Fibroblast of skin of right biceps (primary cell): ENCODE measurements at regions not wholly inside any gene's neighbourhood (a gene's known extent, or its start where the extent isn't known, plus 50 kb on each side); places are given as distances from the start of the nearest gene placed in this dataset.

Experiments
- DNase-seq: peaks from one replicate; pipeline ENCODE4 v3.0.0-alpha.2; 2013

- no peak for DNase-seq
These were observed 256.2 kb upstream of the NFE2L3 start for GRCh38 chr7:25895792-25896171.

GRCh38 chr7:25897261-25897782 lies 254.7 kb upstream of the NFE2L3 start:
- no peak for DNase-seq

GRCh38 chr7:25900245-25900644 lies 251.8 kb upstream of the NFE2L3 start:
- DNase-seq = no peak

GRCh38 chr7:25900877-25901276 lies 251.1 kb upstream of the NFE2L3 start:
- no peak for DNase-seq

- no peak for DNase-seq
These were observed 250.3 kb upstream of the NFE2L3 start for GRCh38 chr7:25901658-25902057.

- no peak for DNase-seq
These were observed 246.0 kb upstream of the NFE2L3 start for GRCh38 chr7:25906003-25906402.

GRCh38 chr7:25906760-25907159 lies 245.2 kb upstream of the NFE2L3 start:
- DNase-seq = no peak

- DNase-seq = no peak
These were observed 244.8 kb upstream of the NFE2L3 start for GRCh38 chr7:25907214-25907613.

- DNase-seq = no peak
These were observed 244.3 kb upstream of the NFE2L3 start for GRCh38 chr7:25907731-25908130.

GRCh38 chr7:25908154-25908949 lies 243.6 kb upstream of the NFE2L3 start:
- DNase-seq = no peak

- DNase-seq = no peak
These were observed 240.0 kb upstream of the NFE2L3 start for GRCh38 chr7:25911738-25912607.

- no peak for DNase-seq
These were observed 238.3 kb upstream of the NFE2L3 start for GRCh38 chr7:25913598-25914224.

GRCh38 chr7:25918731-25919130 lies 233.3 kb upstream of the NFE2L3 start:
- DNase-seq = no peak

GRCh38 chr7:25922296-25922695 lies 229.7 kb upstream of the NFE2L3 start:
- DNase-seq = no peak

- no peak for DNase-seq
These were observed 228.1 kb upstream of the NFE2L3 start for GRCh38 chr7:25923741-25924460.

- peak; percentile 18 for DNase-seq
These were observed 226.0 kb upstream of the NFE2L3 start for GRCh38 chr7:25926009-25926408.

- DNase-seq = no peak
These were observed 225.5 kb upstream of the NFE2L3 start for GRCh38 chr7:25926451-25926850.

GRCh38 chr7:25926891-25927625 lies 224.9 kb upstream of the NFE2L3 start:
- no peak for DNase-seq

- DNase-seq = no peak
These were observed 224.4 kb upstream of the NFE2L3 start for GRCh38 chr7:25927626-25927978.

GRCh38 chr7:25928549-25929330 lies 223.3 kb upstream of the NFE2L3 start:
- DNase-seq = no peak

- DNase-seq = no peak
These were observed 222.6 kb upstream of the NFE2L3 start for GRCh38 chr7:25929448-25929847.
